ENCODE measurements at regions not wholly inside any gene's neighbourhood (a gene's known extent, or its start where the extent isn't known, plus 50 kb on each side); places are given as distances from the start of the nearest gene placed in this dataset.
A peak's percentile ranks its signal among the peaks of the same experiment; 100 is the strongest.

- Histone ChIP-seq H3K36me3 (ENCODE audit: control insufficient read depth in 2 of 2, insufficient read depth in 1 of 2, low read length in 2 of 2) (no peaks in the 10 kb centered on the region), H3K4me3 (ENCODE audit: low read depth, low read length) (no peak overlapping the region), H3K4me1 (ENCODE audit: control insufficient read depth, insufficient read depth, low read length) (no peaks in the 10 kb centered on the region), H3K9me3 (ENCODE audit: control insufficient read depth, insufficient read depth, low read depth, low read length) (no peaks in the 10 kb centered on the region), H3K27ac (ENCODE audit: extremely low read depth, low read depth, low read length) (no peak overlapping the region)
- TF ChIP-seq CTCF (tag by site-specific recombination; IDR thresholded peaks at IDR 0.05) (peak; percentile 76), ZNF350 (tag by site-specific recombination; IDR thresholded peaks at IDR 0.05) (no peak), ZFP37 (tag by site-specific recombination; IDR thresholded peaks at IDR 0.05) (0 out of 2 replicates have a peak, but pooled peaks have one; percentile 42), ZNF184 (tag by site-specific recombination; IDR thresholded peaks at IDR 0.05) (peak; percentile 48; the same call in 1 of the 2 replicates), ZNF169 (tag by site-specific recombination; IDR thresholded peaks at IDR 0.05) (no peak), ZNF654 (tag by site-specific recombination; IDR thresholded peaks at IDR 0.05; ENCODE audit: low read depth) (peak; percentile 91), ZNF660 (tag by site-specific recombination; IDR thresholded peaks at IDR 0.05) (peak; percentile 99)
- ChIA-PET POLR2A (no interaction called here), CTCF (interaction anchor here (0.6 to 5.0 kb wide), 41 partner anchors 9 to 901 kb away, joined by 3 to 82 read pairs (median 4); no protein-coding TSS in a partner anchor)
These were observed 163.6 kb downstream of the SREK1 start for GRCh38 chr5:66307647-66308241.

- ChIA-PET CTCF (interaction anchor here (0.6 to 0.7 kb wide), 3 partner anchors 138 to 507 kb away, joined by 3 to 4 read pairs (median 4); no protein-coding TSS in a partner anchor), POLR2A (no interaction called here)
- no peaks in the 10 kb centered on the region for H3K4me1 ChIP-seq (ENCODE audit: control insufficient read depth, insufficient read depth, low read length)
- H3K27ac ChIP-seq (ENCODE audit: extremely low read depth, low read depth, low read length): no peak overlapping the region
- TF ChIP-seq ZNF660 (tag by site-specific recombination; IDR thresholded peaks at IDR 0.05): no peak
- no peak for TF ChIP-seq ZNF148 (tag by site-specific recombination; IDR thresholded peaks at IDR 0.05; ENCODE audit: borderline replicate concordance)
- TF ChIP-seq ELK4 (IDR thresholded peaks at IDR 0.05; ENCODE audit: borderline replicate concordance, low read depth, low read length): no peak
- TF ChIP-seq ZNF768 (tag by site-specific recombination; IDR thresholded peaks at IDR 0.05): no peak
- no peak for TF ChIP-seq ZNF214 (tag by site-specific recombination; IDR thresholded peaks at IDR 0.05; ENCODE audit: borderline replicate concordance)
- TF ChIP-seq ZNF600 (tag by site-specific recombination; IDR thresholded peaks at IDR 0.05): no peak
- no peak for TF ChIP-seq ZNF37A (tag by site-specific recombination; IDR thresholded peaks at IDR 0.05)
- TF ChIP-seq ZNF19 (tag by site-specific recombination; IDR thresholded peaks at IDR 0.05; ENCODE audit: low read depth): no peak
- no peak for TF ChIP-seq ZNF114 (tag by site-specific recombination; IDR thresholded peaks at IDR 0.05)
- TF ChIP-seq ZNF10 (tag by site-specific recombination; IDR thresholded peaks at IDR 0.05): no peak
- TF ChIP-seq ZSCAN18 (tag by site-specific recombination; IDR thresholded peaks at IDR 0.05): no peak
- H3K36me3 ChIP-seq (ENCODE audit: control insufficient read depth in 2 of 2, insufficient read depth in 1 of 2, low read length in 2 of 2): no peaks in the 10 kb centered on the region
- no peaks in the 10 kb centered on the region for H3K9me3 ChIP-seq (ENCODE audit: control insufficient read depth, insufficient read depth, low read depth, low read length)
- no peak overlapping the region for H3K4me3 ChIP-seq (ENCODE audit: low read depth, low read length)
These were observed 168.2 kb downstream of the SREK1 start for GRCh38 chr5:66312266-66312665.
